ENCODE measurements at regions not wholly inside any gene's neighbourhood (a gene's known extent, or its start where the extent isn't known, plus 50 kb on each side); places are given as distances from the start of the nearest gene placed in this dataset.

DNA sequence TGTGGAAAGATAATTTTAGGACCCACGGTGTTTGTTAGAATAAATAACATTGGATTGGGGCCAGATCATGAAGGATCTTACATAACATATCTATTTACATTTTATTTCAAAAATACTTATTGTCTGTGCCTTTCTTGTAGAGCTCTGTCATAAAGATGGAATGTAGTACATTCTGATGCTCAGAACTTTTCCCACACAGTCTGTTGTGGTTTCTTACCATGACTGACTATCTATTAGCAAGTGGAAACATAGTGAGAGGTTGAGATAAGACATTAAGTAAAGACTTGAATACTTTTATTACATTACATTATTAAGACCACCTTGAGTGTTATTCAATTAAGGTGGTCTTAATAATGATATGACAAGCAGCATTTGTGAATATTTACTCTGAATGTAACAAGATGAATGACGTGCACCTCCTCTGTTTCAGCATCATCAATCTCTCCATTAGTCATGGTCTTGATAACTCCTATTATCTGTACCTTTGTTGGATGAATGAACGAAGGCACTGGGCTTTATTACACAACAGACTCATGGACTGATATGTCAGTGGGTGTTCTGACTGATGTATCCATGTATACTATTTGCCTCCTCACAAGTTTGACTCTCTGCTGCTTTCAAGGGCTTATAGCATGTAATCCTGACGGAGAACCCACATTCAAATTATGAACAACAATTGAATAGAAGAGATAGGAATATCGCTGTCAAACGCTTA, 883.0 kb upstream of the FLRT2 start:
- no peak overlapping the region for H3K27ac ChIP-seq
- no peak for TF ChIP-seq CTCF (IDR thresholded peaks at IDR 0.05)
- no peak for TF ChIP-seq POLR2AphosphoS5 (IDR thresholded peaks at IDR 0.05)
- TF ChIP-seq POLR2A (IDR thresholded peaks at IDR 0.05): no peak
- no peak for TF ChIP-seq EP300 (IDR thresholded peaks at IDR 0.05)
- no peak overlapping the region for H3K4me3 ChIP-seq
- peaks cover 0 to 4% (median 0%) of the 10 kb centered on the region in 4 donors for H3K9me3 ChIP-seq
- H3K27me3 ChIP-seq: no peaks in the 10 kb centered on the region
- WGBS, 2 donors: 72 to 78% methylated on average over 6 of the region's 6 CpGs
- no peak for DNase-seq
- no peaks in the 10 kb centered on the region for H3K36me3 ChIP-seq
- H3K4me1 ChIP-seq: peaks cover 0 to 3% (median 0%) of the 10 kb centered on the region in 4 donors
- intact Hi-C loops (cut with DNase I): no loop called here

DNA sequence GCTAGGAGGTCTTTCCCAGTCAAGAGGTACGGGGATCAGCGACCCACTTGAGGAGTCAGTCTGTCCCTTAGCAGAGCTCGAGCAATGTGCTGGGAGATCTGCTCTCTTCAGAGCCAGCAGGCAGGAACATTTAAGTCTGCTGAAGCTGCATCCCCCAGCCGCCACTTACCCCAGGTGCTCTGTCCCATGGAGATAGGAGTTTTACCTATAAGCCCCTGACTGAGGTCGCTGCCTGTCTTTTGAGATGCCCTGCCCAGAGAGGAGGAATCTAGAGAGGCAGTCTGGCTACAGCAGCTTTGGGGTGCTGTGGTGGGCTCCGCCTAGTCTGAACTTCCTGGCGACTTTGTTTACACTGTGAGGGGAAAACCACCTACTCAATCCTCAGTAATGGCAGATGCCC, 874.9 kb upstream of the FLRT2 start:
- intact Hi-C loops (cut with DNase I): no loop called here
- WGBS, 2 donors: 87 to 92% methylated on average over 7 of the region's 7 CpGs
- Histone ChIP-seq H3K27ac (no peak overlapping the region), H3K36me3 (no peaks in the 10 kb centered on the region), H3K27me3 (no peaks in the 10 kb centered on the region), H3K9me3 (no peaks in the 10 kb centered on the region), H3K4me1 (peaks cover 0 to 6% (median 0%) of the 10 kb centered on the region in 4 donors), H3K4me3 (no peak overlapping the region)
- TF ChIP-seq POLR2AphosphoS5 (IDR thresholded peaks at IDR 0.05): no peak
- no peak for TF ChIP-seq CTCF (IDR thresholded peaks at IDR 0.05)
- TF ChIP-seq POLR2A (IDR thresholded peaks at IDR 0.05): no peak
- TF ChIP-seq EP300 (IDR thresholded peaks at IDR 0.05): no peak
- no peak for DNase-seq

DNA sequence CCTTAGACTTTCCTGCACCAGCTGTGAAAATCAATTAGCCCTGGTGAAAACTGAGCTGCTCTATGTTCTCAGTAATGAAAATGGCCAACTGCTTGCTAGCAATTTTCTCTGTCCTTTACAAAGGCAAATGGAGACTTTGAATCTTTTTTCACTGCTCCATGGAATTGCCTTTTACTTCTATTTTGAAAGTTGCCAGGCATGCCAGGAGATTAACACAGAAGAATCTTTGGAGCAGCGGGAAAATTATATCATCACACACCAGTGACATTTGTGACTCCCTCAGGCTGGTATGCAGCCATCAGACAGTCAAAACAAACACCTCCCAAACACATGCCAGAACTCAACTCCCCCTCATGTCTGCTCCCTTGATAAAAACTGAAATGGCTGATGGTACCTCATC, 872.0 kb upstream of the FLRT2 start:
- H3K4me1 ChIP-seq: peaks cover 0 to 6% (median 0%) of the 10 kb centered on the region in 4 donors
- intact Hi-C loops (cut with DNase I): no loop called here
- TF ChIP-seq CTCF (IDR thresholded peaks at IDR 0.05): no peak
- no peak for TF ChIP-seq POLR2AphosphoS5 (IDR thresholded peaks at IDR 0.05)
- TF ChIP-seq POLR2A (IDR thresholded peaks at IDR 0.05): no peak
- no peak for TF ChIP-seq EP300 (IDR thresholded peaks at IDR 0.05)
- WGBS, 2 donors: 41 to 76% methylated on average over 1 of the region's 1 CpG
- H3K36me3 ChIP-seq: no peaks in the 10 kb centered on the region
- no peak overlapping the region for H3K27ac ChIP-seq
- no peaks in the 10 kb centered on the region for H3K27me3 ChIP-seq
- H3K4me3 ChIP-seq: no peak overlapping the region
- DNase-seq: no peak
- H3K9me3 ChIP-seq: no peaks in the 10 kb centered on the region

- intact Hi-C loops (cut with DNase I): no loop called here
- TF ChIP-seq EP300 (IDR thresholded peaks at IDR 0.05): no peak
- TF ChIP-seq POLR2AphosphoS5 (IDR thresholded peaks at IDR 0.05): no peak
- no peak for TF ChIP-seq POLR2A (IDR thresholded peaks at IDR 0.05)
- no peak for TF ChIP-seq CTCF (IDR thresholded peaks at IDR 0.05)
- H3K27me3 ChIP-seq: no peaks in the 10 kb centered on the region
- H3K4me3 ChIP-seq: no peak overlapping the region
- no peak overlapping the region for H3K27ac ChIP-seq
- H3K36me3 ChIP-seq: no peaks in the 10 kb centered on the region
- no peaks in the 10 kb centered on the region for H3K9me3 ChIP-seq
- DNase-seq: no peak
- H3K4me1 ChIP-seq: peaks cover 0 to 4% (median 0%) of the 10 kb centered on the region in 4 donors
Observed at GRCh38 chr14:84670796-84671195, 859.1 kb upstream of the FLRT2 start.

DNA sequence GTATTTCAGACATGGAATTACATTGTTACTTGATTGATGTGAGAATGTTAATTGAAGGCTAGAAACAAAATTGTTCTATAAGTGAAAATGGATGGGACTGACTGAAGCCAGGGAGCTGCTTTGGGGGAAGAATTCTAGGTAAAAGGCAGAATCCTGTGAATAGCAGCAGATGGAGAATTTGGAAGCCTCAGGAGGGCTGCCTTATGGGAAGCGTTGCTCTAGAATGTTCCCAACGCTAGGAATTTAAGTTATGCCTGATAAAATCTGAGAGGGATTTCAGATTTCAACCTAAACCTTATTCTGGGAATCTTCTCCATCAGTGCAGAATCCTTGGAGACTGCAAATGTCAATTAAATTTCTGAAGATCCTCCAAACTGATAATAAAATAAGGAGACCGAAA, 858.2 kb upstream of the FLRT2 start:
- H3K36me3 ChIP-seq: no peaks in the 10 kb centered on the region
- 58 to 91% methylated on average over 3 of the region's 3 CpGs for WGBS, 2 donors
- H3K4me1 ChIP-seq: peaks cover 0 to 10% (median 0%) of the 10 kb centered on the region in 4 donors
- H3K27ac ChIP-seq: no peak overlapping the region
- no peak for TF ChIP-seq CTCF (IDR thresholded peaks at IDR 0.05)
- TF ChIP-seq POLR2A (IDR thresholded peaks at IDR 0.05): no peak
- no peak for TF ChIP-seq POLR2AphosphoS5 (IDR thresholded peaks at IDR 0.05)
- TF ChIP-seq EP300 (IDR thresholded peaks at IDR 0.05): no peak
- H3K9me3 ChIP-seq: no peaks in the 10 kb centered on the region
- DNase-seq: no peak
- no peak overlapping the region for H3K4me3 ChIP-seq
- H3K27me3 ChIP-seq: no peaks in the 10 kb centered on the region
- intact Hi-C loops (cut with DNase I): no loop called here

Data from sigmoid colon (tissue), 6 donors.